Nephron (organoid): ENCODE measurements at regions not wholly inside any gene's neighbourhood (a gene's known extent, or its start where the extent isn't known, plus 50 kb on each side); places are given as distances from the start of the nearest gene placed in this dataset.

Source experiments
- H3K27ac Mint-ChIP-seq, 3 experiments: 2 replicates each; pipeline ENCODE4 v1.8.0; 2020; ENCODE audit warnings: mixed read lengths in 3 of 3, mild to moderate bottlenecking in 2 of 3, moderate library complexity in 1 of 3
- H3K27me3 Mint-ChIP-seq: 2 replicates; pipeline ENCODE4 v1.8.0; 2021; ENCODE audit warnings: low read depth, mild to moderate bottlenecking, moderate library complexity, mixed read lengths
- H3K36me3 Mint-ChIP-seq: 2 replicates; pipeline ENCODE4 v1.8.0; 2020; ENCODE audit warnings: low read depth, mixed read lengths
- H3K4me1 Mint-ChIP-seq: 2 replicates; pipeline ENCODE4 v1.8.0; 2020; ENCODE audit warnings: mixed read lengths
- H3K4me3 Mint-ChIP-seq, 3 experiments: 2 replicates each; pipeline ENCODE4 v1.8.0; 2020; ENCODE audit warnings: mild to moderate bottlenecking in 3 of 3, mixed read lengths in 3 of 3, moderate library complexity in 2 of 3
- H3K9me3 Mint-ChIP-seq: 2 replicates; pipeline ENCODE4 v1.8.0; 2020; ENCODE audit warnings: mixed read lengths
- TF ChIP-seq, protein P1 (sequence below), 3 experiments: fragments of 200-600 bp; sonication (generic); IDR thresholded peaks; one replicate each; pipeline ENCODE4 v1.5.0; 2021; ENCODE audit warnings: antibody characterized with exemption in 3 of 3; ENCODE audit not compliant: unreplicated experiment in 3 of 3

DNA sequence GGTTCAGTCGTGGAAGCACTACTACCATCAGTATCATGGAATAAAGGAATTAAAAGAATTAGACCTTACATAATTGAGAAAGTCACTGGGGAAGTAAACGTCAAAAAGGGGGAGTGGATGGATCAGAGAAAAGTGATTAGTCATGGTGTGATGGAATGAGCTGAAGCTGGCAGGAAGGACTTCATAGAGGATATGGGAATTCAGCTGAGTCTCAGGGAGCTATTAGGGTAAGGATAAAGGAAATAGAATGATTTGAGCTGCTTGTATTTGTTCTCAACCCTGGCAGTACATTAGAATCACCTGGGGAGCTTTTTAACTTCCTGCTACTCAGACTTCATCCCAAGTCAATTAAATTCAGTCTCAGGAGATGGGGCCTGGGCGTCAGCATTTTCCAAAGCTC, 53.4 kb upstream of the SETBP1 start:
- Mint-ChIP-seq H3K4me1 (peaks cover 11% of the 10 kb centered on the region), H3K27me3 (no peaks in the 10 kb centered on the region), H3K4me3 (no peak overlapping the region), H3K9me3 (no peaks in the 10 kb centered on the region), H3K27ac (no peak overlapping the region), H3K36me3 (no peaks in the 10 kb centered on the region)
- TF ChIP-seq, protein P1, sequence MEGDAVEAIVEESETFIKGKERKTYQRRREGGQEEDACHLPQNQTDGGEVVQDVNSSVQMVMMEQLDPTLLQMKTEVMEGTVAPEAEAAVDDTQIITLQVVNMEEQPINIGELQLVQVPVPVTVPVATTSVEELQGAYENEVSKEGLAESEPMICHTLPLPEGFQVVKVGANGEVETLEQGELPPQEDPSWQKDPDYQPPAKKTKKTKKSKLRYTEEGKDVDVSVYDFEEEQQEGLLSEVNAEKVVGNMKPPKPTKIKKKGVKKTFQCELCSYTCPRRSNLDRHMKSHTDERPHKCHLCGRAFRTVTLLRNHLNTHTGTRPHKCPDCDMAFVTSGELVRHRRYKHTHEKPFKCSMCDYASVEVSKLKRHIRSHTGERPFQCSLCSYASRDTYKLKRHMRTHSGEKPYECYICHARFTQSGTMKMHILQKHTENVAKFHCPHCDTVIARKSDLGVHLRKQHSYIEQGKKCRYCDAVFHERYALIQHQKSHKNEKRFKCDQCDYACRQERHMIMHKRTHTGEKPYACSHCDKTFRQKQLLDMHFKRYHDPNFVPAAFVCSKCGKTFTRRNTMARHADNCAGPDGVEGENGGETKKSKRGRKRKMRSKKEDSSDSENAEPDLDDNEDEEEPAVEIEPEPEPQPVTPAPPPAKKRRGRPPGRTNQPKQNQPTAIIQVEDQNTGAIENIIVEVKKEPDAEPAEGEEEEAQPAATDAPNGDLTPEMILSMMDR (IDR thresholded peaks at IDR 0.05; ENCODE audit: unreplicated experiment in 3 of 3), result no peak

DNA sequence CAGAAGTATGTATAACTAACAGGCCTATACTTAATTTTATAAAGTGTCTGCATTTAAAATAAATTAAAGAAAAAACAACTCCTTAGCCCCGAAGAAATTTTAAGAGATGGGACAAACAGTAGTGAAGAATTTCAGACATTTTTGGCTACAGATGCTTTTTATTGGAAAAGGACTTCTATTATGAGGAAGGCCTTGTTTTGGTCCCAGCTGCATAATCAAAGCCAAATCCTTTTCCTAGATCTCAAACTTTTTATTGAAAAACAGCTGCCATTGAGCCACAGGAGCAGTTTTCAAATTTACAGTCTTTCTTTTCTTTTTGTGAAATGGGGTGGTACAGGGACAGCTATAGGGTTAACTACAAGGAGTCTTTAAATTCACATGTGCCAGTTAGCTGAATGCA, 51.3 kb upstream of the SETBP1 start:
- no peak overlapping the region for H3K4me3 Mint-ChIP-seq
- TF ChIP-seq, protein P1 (IDR thresholded peaks at IDR 0.05; ENCODE audit: unreplicated experiment in 3 of 3), result no peak
- H3K4me1 Mint-ChIP-seq, result peaks cover 11% of the 10 kb centered on the region

DNA sequence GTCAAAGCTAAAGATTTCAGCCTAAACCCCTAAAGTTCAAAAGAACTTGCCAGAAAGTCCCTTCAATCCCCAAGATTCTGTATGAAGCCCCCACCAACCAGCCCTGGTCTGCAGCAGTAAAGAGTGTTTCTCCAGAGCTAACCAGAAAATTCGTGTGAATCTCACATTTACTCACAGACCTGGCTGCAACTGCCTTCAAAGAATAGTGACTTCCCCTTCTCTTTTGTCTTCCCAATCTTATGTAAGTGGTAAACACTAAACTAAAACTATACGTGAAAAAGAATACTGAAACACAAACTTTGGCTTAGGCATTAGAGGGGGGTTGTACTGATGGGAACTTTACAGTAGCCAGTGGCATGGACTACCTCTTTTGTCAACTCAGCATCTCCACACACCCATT, 50.6 kb upstream of the SETBP1 start:
- Mint-ChIP-seq H3K36me3 (no peaks in the 10 kb centered on the region), H3K9me3 (no peaks in the 10 kb centered on the region), H3K4me3 (no peak overlapping the region), H3K27ac (no peak overlapping the region), H3K27me3 (no peaks in the 10 kb centered on the region), H3K4me1 (peaks cover 11% of the 10 kb centered on the region)
- TF ChIP-seq, protein P1 (IDR thresholded peaks at IDR 0.05; ENCODE audit: unreplicated experiment in 3 of 3), result no peak

More for the DNA sequence above, 51.3 kb upstream of the SETBP1 start:
- Mint-ChIP-seq H3K36me3 (no peaks in the 10 kb centered on the region), H3K27ac (no peak overlapping the region), H3K27me3 (no peaks in the 10 kb centered on the region), H3K9me3 (no peaks in the 10 kb centered on the region)
